SH-SY5Y (cell line): ENCODE measurements at regions not wholly inside any gene's neighbourhood (a gene's known extent, or its start where the extent isn't known, plus 50 kb on each side); places are given as distances from the start of the nearest gene placed in this dataset.

Experiments used
- GATA2 ChIP-seq: IDR thresholded peaks from 2 replicates; pipeline ENCODE4 v1.6.1; 2011; ENCODE audit warnings: mild to moderate bottlenecking, low read depth, low read length
- GATA3 ChIP-seq: IDR thresholded peaks from 2 replicates; pipeline ENCODE4 v1.6.1; 2011; ENCODE audit warnings: low read depth, mild to moderate bottlenecking, low read length, moderate library complexity

DNA sequence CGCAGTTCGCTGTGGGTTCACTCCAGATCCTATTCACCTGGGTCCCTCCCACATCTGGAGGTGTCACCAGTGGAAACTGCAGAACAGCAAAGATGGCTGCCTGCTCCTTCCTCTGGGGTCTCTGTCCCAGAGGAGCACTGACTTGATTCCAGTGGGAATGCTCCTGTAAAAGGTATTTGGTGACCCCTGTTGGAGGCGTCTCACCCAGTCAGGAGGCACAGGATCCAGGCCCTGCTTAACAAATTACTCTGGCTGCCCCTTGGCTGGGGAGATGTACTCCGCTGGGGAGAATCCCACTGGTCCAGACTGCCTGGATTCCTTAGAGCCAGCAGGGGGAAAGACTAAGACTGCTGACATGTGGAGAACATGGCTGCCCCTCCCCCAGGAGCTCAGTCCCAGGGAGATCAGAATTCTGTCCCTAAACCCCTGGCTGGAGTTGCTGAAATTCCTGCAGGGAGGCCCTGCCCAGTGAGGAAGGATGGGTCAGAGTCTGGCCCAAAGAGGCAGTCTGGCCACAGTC lies 483.0 kb downstream of the CBLN4 start:
- TF ChIP-seq GATA3 (no peak), GATA2 (no peak)
